HCT116 (cell line): ENCODE measurements at regions not wholly inside any gene's neighbourhood (a gene's known extent, or its start where the extent isn't known, plus 50 kb on each side); places are given as distances from the start of the nearest gene placed in this dataset.
"Not testable (repeated sequence)": the region's sequence is repeated elsewhere in the genome, so short reads cannot be mapped to it uniquely, and the experiment has no call there.

ENCODE experiments used
- CTCF ChIP-seq, 3 experiments: fragments of 200-600 bp in 1 of 3; sonication (generic) in 1 of 3; IDR thresholded peaks in 2 of 3; conservative IDR thresholded peaks in 1 of 3; 2 replicates each; pipeline ENCODE4 v1.5.1; 2012 to 2017; ENCODE audit warnings: low read depth in 2 of 3, low read length in 2 of 3, antibody characterized with exemption in 1 of 3, borderline replicate concordance in 1 of 3, control low read depth in 1 of 3, mild to moderate bottlenecking in 1 of 3, mixed read lengths in 1 of 3, mixed run types in 1 of 3, moderate library complexity in 1 of 3; ENCODE audit not compliant: insufficient read depth in 1 of 3
- EZH2 ChIP-seq: fragments of 200-600 bp; sonication (generic); IDR thresholded peaks from 2 replicates; pipeline ENCODE4 v1.6.1; 2017; ENCODE audit warnings: antibody characterized with exemption, mixed run types
- MAX ChIP-seq: IDR thresholded peaks from 2 replicates; pipeline ENCODE4 v1.6.1; 2012
- POLR2A ChIP-seq: IDR thresholded peaks from 2 replicates; pipeline ENCODE4 v1.7.0; 2011; ENCODE audit warnings: borderline replicate concordance; ENCODE audit not compliant: insufficient read depth, insufficient read length; ENCODE audit errors: extremely low read depth
- POLR2AphosphoS5 ChIP-seq: IDR thresholded peaks from 2 replicates; pipeline ENCODE4 v1.6.1; 2011; ENCODE audit warnings: mild to moderate bottlenecking, low read depth, low read length, moderate library complexity
- REST ChIP-seq: IDR thresholded peaks from 2 replicates; pipeline ENCODE4 v1.6.1; 2012; ENCODE audit warnings: low read depth
- TCF7L2 ChIP-seq: IDR thresholded peaks from 2 replicates; pipeline ENCODE4 v1.7.0; 2011; ENCODE audit warnings: borderline replicate concordance, inconsistent platforms; ENCODE audit not compliant: insufficient read depth, insufficient read length; ENCODE audit errors: extremely low read depth

GRCh38 chrX:40951407-40951806 lies 133.8 kb upstream of the USP9X start:
- TF ChIP-seq REST; TCF7L2; POLR2A; CTCF (IDR thresholded peaks at IDR 0.05 in 2 of 3, conservative IDR thresholded peaks at IDR 0.05 in 1 of 3; ENCODE audit: borderline replicate concordance in 1 of 3, insufficient read depth in 1 of 3, low read depth in 2 of 3, low read length in 2 of 3); POLR2AphosphoS5; MAX; EZH2: not testable (repeated sequence)
